Thyroid gland (tissue), 4 donors: ENCODE measurements at regions not wholly inside any gene's neighbourhood (a gene's known extent, or its start where the extent isn't known, plus 50 kb on each side); places are given as distances from the start of the nearest gene placed in this dataset.
"Not testable (repeated sequence)": the region's sequence is repeated elsewhere in the genome, so short reads cannot be mapped to it uniquely, and the experiment has no call there.

Experiments
- POLR2A ChIP-seq, 2 donors: fragments of 450-650 bp; IDR thresholded peaks; one replicate each; pipeline ENCODE4 v1.6.1; 2017; ENCODE audit warnings: antibody characterized with exemption in 2 of 2, mild to moderate bottlenecking in 2 of 2, moderate library complexity in 1 of 2
- TF ChIP-seq, protein P1 (sequence below), 6 experiments: fragments of 200-600 bp in 3 of 6; fragments of 450-650 bp in 3 of 6; sonication (generic) in 3 of 6; IDR thresholded peaks; one replicate each; pipeline ENCODE4 v1.5.1; 2016 to 2019; ENCODE audit warnings: antibody characterized with exemption in 6 of 6, mild to moderate bottlenecking in 2 of 6, inconsistent platforms in 1 of 6, moderate library complexity in 1 of 6

DNA sequence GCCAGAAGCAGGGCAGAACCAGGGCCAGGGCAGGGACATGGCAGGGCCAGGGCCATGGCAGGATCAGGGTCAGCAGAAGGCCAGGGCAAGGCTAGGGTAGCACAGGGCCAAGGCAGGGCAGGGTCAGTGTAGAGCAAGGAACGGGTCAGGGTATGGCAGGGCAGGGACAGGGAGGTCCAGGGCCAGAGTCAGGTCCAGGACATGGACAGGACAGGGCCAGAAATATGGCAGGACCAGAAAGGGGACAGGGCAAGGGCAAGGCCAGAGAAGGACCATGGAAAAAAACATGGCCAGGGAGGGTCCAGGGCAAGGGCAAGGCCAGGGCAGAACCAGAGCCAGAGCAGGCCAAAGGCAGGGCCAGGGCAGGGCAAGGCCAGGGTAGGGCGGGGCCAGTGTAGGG lies 2870.7 kb downstream of the RPIA start:
- not testable (repeated sequence) for TF ChIP-seq POLR2A (IDR thresholded peaks at IDR 0.05)
- TF ChIP-seq, protein P1, sequence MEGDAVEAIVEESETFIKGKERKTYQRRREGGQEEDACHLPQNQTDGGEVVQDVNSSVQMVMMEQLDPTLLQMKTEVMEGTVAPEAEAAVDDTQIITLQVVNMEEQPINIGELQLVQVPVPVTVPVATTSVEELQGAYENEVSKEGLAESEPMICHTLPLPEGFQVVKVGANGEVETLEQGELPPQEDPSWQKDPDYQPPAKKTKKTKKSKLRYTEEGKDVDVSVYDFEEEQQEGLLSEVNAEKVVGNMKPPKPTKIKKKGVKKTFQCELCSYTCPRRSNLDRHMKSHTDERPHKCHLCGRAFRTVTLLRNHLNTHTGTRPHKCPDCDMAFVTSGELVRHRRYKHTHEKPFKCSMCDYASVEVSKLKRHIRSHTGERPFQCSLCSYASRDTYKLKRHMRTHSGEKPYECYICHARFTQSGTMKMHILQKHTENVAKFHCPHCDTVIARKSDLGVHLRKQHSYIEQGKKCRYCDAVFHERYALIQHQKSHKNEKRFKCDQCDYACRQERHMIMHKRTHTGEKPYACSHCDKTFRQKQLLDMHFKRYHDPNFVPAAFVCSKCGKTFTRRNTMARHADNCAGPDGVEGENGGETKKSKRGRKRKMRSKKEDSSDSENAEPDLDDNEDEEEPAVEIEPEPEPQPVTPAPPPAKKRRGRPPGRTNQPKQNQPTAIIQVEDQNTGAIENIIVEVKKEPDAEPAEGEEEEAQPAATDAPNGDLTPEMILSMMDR (IDR thresholded peaks at IDR 0.05): not testable (repeated sequence)
